GM23338 (cell line): ENCODE measurements at regions not wholly inside any gene's neighbourhood (a gene's known extent, or its start where the extent isn't known, plus 50 kb on each side); places are given as distances from the start of the nearest gene placed in this dataset.

ENCODE experiments used
- ATAC-seq: fragments of 200-7000 bp; cut with Tn5 transposase; 3 replicates; pipeline ENCODE4 v1.9.1; 2020
- DNase-seq: peaks from one replicate; pipeline ENCODE4 v3.0.0-alpha.2; 2015; ENCODE audit warnings: low spot score
- H2AFZ ChIP-seq: fragments of 200-600 bp; sonication (generic); 2 replicates; pipeline ENCODE4 v1.8.0; 2016; ENCODE audit warnings: antibody characterized with exemption, mild to moderate bottlenecking, moderate library complexity
- H3F3A ChIP-seq: fragments of 200-600 bp; sonication (generic); replicated peaks from 2 replicates; pipeline ENCODE4 v1.8.0; 2017; ENCODE audit warnings: antibody characterized with exemption, mixed run types, low read depth
- H3K27ac ChIP-seq: fragments of 200-600 bp; sonication (generic); 2 replicates; pipeline ENCODE4 v1.6.1; 2016; ENCODE audit warnings: low read depth
- H3K27me3 ChIP-seq: fragments of 200-600 bp; sonication (generic); 2 replicates; pipeline ENCODE4 v1.8.0; 2016; ENCODE audit warnings: mild to moderate bottlenecking, mixed run types, moderate library complexity; ENCODE audit not compliant: insufficient read depth
- H3K36me3 ChIP-seq: fragments of 200-600 bp; sonication (generic); 2 replicates; pipeline ENCODE4 v1.8.0; 2016; ENCODE audit warnings: mild to moderate bottlenecking; ENCODE audit not compliant: insufficient read depth
- H3K4me1 ChIP-seq: fragments of 200-600 bp; sonication (generic); 2 replicates; pipeline ENCODE4 v1.8.0; 2016; ENCODE audit warnings: mild to moderate bottlenecking, moderate library complexity; ENCODE audit not compliant: insufficient read depth
- H3K4me2 ChIP-seq: fragments of 200-600 bp; sonication (generic); 2 replicates; pipeline ENCODE4 v1.7.1; 2017; ENCODE audit warnings: mixed run types
- H3K4me3 ChIP-seq: fragments of 200-600 bp; sonication (generic); 2 replicates; pipeline ENCODE4 v1.6.1; 2016; ENCODE audit warnings: mixed run types
- H3K79me2 ChIP-seq: fragments of 200-600 bp; sonication (generic); replicated peaks from 2 replicates; pipeline ENCODE4 v1.8.0; 2017; ENCODE audit warnings: mild to moderate bottlenecking; ENCODE audit not compliant: insufficient read depth
- H3K9me2 ChIP-seq: fragments of 200-600 bp; sonication (generic); 2 replicates; pipeline ENCODE4 v1.8.0; 2017; ENCODE audit not compliant: insufficient read depth
- H4K20me1 ChIP-seq: fragments of 200-600 bp; sonication (generic); replicated peaks from 2 replicates; pipeline ENCODE4 v1.8.0; 2017; ENCODE audit warnings: mild to moderate bottlenecking; ENCODE audit not compliant: insufficient read depth
- H3K27ac Mint-ChIP-seq: 2 replicates; pipeline ENCODE4 v1.8.0; 2020; ENCODE audit warnings: inconsistent platforms, mild to moderate bottlenecking, moderate library complexity, mixed read lengths
- H3K27me3 Mint-ChIP-seq: 3 replicates; pipeline ENCODE4 v1.8.0; 2022; ENCODE audit warnings: low read depth, mild to moderate bottlenecking, moderate library complexity, mixed read lengths, inconsistent platforms; ENCODE audit not compliant: insufficient read depth, poor library complexity
- H3K36me3 Mint-ChIP-seq: 3 replicates; pipeline ENCODE4 v1.8.0; 2021; ENCODE audit warnings: low read depth, mild to moderate bottlenecking, inconsistent platforms, moderate library complexity, mixed read lengths
- H3K4me1 Mint-ChIP-seq: 3 replicates; pipeline ENCODE4 v1.8.0; 2020; ENCODE audit warnings: mild to moderate bottlenecking, inconsistent platforms, mixed read lengths
- H3K4me3 Mint-ChIP-seq: 3 replicates; pipeline ENCODE4 v1.8.0; 2021; ENCODE audit warnings: moderate library complexity, mild to moderate bottlenecking, inconsistent platforms, mixed read lengths
- H3K9me3 Mint-ChIP-seq: 3 replicates; pipeline ENCODE4 v1.8.0; 2020; ENCODE audit warnings: moderate library complexity, mild to moderate bottlenecking, inconsistent platforms, mixed read lengths
- CREB1 ChIP-seq: fragments of 250-450 bp; sonication (Bioruptor Pico); IDR thresholded peaks from 2 replicates; pipeline ENCODE4 v1.5.0; 2020; ENCODE audit warnings: low read depth, mild to moderate bottlenecking, moderate library complexity
- EZH2 ChIP-seq: fragments of 200-600 bp; sonication (generic); IDR thresholded peaks from one replicate; pipeline ENCODE4 v1.8.0; 2017; ENCODE audit warnings: antibody characterized with exemption, mild to moderate bottlenecking, low read depth; ENCODE audit not compliant: unreplicated experiment
- EZH2phosphoT487 ChIP-seq: fragments of 200-600 bp; sonication (generic); IDR thresholded peaks from one replicate; pipeline ENCODE4 v1.8.1; 2018; ENCODE audit warnings: antibody characterized with exemption; ENCODE audit not compliant: unreplicated experiment
- NANOG ChIP-seq: IDR thresholded peaks from 2 replicates; pipeline ENCODE4 v1.6.1; 2016; ENCODE audit warnings: antibody characterized with exemption, borderline replicate concordance
- STAT1 ChIP-seq: IDR thresholded peaks from one replicate; pipeline ENCODE4 v1.6.1; 2016; ENCODE audit warnings: antibody characterized with exemption; ENCODE audit not compliant: unreplicated experiment
- ZNF114 ChIP-seq: fragments of 250-450 bp; sonication (Bioruptor Pico); IDR thresholded peaks from 2 replicates; pipeline ENCODE4 v1.5.0; 2020; ENCODE audit warnings: mild to moderate bottlenecking, moderate library complexity
- ZNF331 ChIP-seq: fragments of 250-450 bp; sonication (Bioruptor Pico); IDR thresholded peaks from 2 replicates; pipeline ENCODE4 v1.5.0; 2020; ENCODE audit warnings: low read depth, mild to moderate bottlenecking, moderate library complexity
- ZNF462 ChIP-seq: fragments of 250-450 bp; sonication (Bioruptor Pico); IDR thresholded peaks from 2 replicates; pipeline ENCODE4 v1.5.0; 2020; ENCODE audit warnings: mild to moderate bottlenecking, moderate library complexity
- TF ChIP-seq, protein P1 (sequence below), 2 experiments: fragments of 200-600 bp in 1 of 2; sonication (generic) in 1 of 2; conservative IDR thresholded peaks; 2 replicates each; pipeline versions ENCODE4 v1.5.1 to v1.6.1; 2016 to 2017; ENCODE audit warnings: antibody characterized with exemption in 2 of 2, low read depth in 2 of 2, mild to moderate bottlenecking in 2 of 2, moderate library complexity in 1 of 2

GRCh38 chr11:91790346-91791170, 434.1 kb upstream of the FAT3 start (continued):
- TF ChIP-seq, protein P1, sequence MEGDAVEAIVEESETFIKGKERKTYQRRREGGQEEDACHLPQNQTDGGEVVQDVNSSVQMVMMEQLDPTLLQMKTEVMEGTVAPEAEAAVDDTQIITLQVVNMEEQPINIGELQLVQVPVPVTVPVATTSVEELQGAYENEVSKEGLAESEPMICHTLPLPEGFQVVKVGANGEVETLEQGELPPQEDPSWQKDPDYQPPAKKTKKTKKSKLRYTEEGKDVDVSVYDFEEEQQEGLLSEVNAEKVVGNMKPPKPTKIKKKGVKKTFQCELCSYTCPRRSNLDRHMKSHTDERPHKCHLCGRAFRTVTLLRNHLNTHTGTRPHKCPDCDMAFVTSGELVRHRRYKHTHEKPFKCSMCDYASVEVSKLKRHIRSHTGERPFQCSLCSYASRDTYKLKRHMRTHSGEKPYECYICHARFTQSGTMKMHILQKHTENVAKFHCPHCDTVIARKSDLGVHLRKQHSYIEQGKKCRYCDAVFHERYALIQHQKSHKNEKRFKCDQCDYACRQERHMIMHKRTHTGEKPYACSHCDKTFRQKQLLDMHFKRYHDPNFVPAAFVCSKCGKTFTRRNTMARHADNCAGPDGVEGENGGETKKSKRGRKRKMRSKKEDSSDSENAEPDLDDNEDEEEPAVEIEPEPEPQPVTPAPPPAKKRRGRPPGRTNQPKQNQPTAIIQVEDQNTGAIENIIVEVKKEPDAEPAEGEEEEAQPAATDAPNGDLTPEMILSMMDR (conservative IDR thresholded peaks at IDR 0.05; ENCODE audit: low read depth in 2 of 2) = no peak
- TF ChIP-seq EZH2phosphoT487 = no peak
- TF ChIP-seq STAT1 = no peak
- no peak for TF ChIP-seq ZNF114 (CRISPR knock-in tag)
- no peak for TF ChIP-seq ZNF331

DNA sequence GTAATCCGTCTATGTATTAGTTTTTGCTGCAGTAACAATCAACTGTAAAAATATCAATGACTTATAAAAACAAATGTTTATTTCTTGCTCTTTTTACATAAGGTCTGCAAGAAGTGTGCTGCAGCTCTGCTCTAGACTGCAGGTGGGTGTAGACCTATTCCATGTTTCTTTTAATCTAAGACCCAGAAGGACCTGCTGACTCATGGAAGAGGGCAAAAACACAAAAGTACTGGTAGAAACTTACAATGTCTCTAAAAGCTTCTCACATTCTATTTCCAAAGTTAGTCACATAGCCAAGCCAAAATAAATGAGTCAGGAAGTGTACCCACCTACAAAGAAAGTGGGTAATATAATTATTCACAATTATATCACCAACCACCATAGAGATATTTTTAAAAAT, 435.9 kb upstream of the FAT3 start:
- no peaks in the 10 kb centered on the region for H3F3A ChIP-seq
- Mint-ChIP-seq H3K4me3 (no peak overlapping the region), H3K27ac (no peak overlapping the region; the same call in 1 of the 2 replicates), H3K27me3 (no peaks in the 10 kb centered on the region), H3K9me3 (peaks cover 5% of the 10 kb centered on the region), H3K36me3 (peaks cover 5% of the 10 kb centered on the region; the same call in 2 of the 3 replicates), H3K4me1 (no peaks in the 10 kb centered on the region; the same call in 2 of the 3 replicates)
- no peak overlapping the region for H2AFZ ChIP-seq
- no peaks in the 10 kb centered on the region for H4K20me1 ChIP-seq
- no peaks in the 10 kb centered on the region for H3K79me2 ChIP-seq
- H3K4me3 ChIP-seq = no peak overlapping the region
- H3K36me3 ChIP-seq = 0 out of 2 replicates have a peak, but pooled peaks cover 3% of the 10 kb centered on the region
- H3K4me2 ChIP-seq = no peak overlapping the region
- DNase-seq = no peak
- no peak for ATAC-seq
- H3K27me3 ChIP-seq = no peaks in the 10 kb centered on the region
- peaks cover 8% of the 10 kb centered on the region; the same call in 1 of the 2 replicates for H3K9me2 ChIP-seq
- H3K27ac ChIP-seq = no peak overlapping the region
- no peaks in the 10 kb centered on the region for H3K4me1 ChIP-seq
- TF ChIP-seq EZH2 (no peak), ZNF462 (CRISPR knock-in tag) (no peak), ZNF331 (no peak), NANOG (no peak), STAT1 (no peak), CREB1 (CRISPR knock-in tag) (no peak)
- TF ChIP-seq, protein P1 (conservative IDR thresholded peaks at IDR 0.05; ENCODE audit: low read depth in 2 of 2) = no peak
